ENCODE measurements at regions not wholly inside any gene's neighbourhood (a gene's known extent, or its start where the extent isn't known, plus 50 kb on each side); places are given as distances from the start of the nearest gene placed in this dataset.

GRCh38 chr6:168890981-168891365, 362.7 kb downstream of the THBS2 start:
- DNase-seq (ENCODE audit: low spot score) (no peak), ATAC-seq (ENCODE audit: insufficient number of reproducible peaks, low FRiP score, low read depth) (no peak)
- H3K27me3 ChIP-seq (replicated peaks; ENCODE audit: insufficient read depth), result no peaks in the 10 kb centered on the region
- no peak for TF ChIP-seq CTCF (IDR thresholded peaks at IDR 0.05)
- no peak overlapping the region for H3K4me3 ChIP-seq
- no peak overlapping the region for H3K27ac ChIP-seq
- H3K36me3 ChIP-seq, result no peaks in the 10 kb centered on the region
- no peaks in the 10 kb centered on the region for H3K4me1 ChIP-seq (ENCODE audit: control insufficient read depth in 1 of 2, low read depth in 2 of 2)
- no peaks in the 10 kb centered on the region for H3K9me3 ChIP-seq

GRCh38 chr6:168890306-168890980, 363.2 kb downstream of the THBS2 start:
- no peak overlapping the region for H3K4me3 ChIP-seq
- no peak for TF ChIP-seq CTCF (IDR thresholded peaks at IDR 0.05)
- no peaks in the 10 kb centered on the region for H3K4me1 ChIP-seq (ENCODE audit: control insufficient read depth in 1 of 2, low read depth in 2 of 2)
- ATAC-seq (ENCODE audit: insufficient number of reproducible peaks, low FRiP score, low read depth) (no peak), DNase-seq (ENCODE audit: low spot score) (no peak)
- H3K36me3 ChIP-seq, result no peaks in the 10 kb centered on the region
- H3K27ac ChIP-seq, result no peak overlapping the region
- H3K9me3 ChIP-seq, result no peaks in the 10 kb centered on the region
- H3K27me3 ChIP-seq (replicated peaks; ENCODE audit: insufficient read depth), result no peaks in the 10 kb centered on the region

GRCh38 chr6:168888786-168889345, 364.8 kb downstream of the THBS2 start:
- ATAC-seq (ENCODE audit: insufficient number of reproducible peaks, low FRiP score, low read depth) (no peak), DNase-seq (ENCODE audit: low spot score) (no peak)
- Histone ChIP-seq H3K9me3 (no peaks in the 10 kb centered on the region), H3K36me3 (no peaks in the 10 kb centered on the region), H3K27ac (no peak overlapping the region), H3K4me1 (ENCODE audit: control insufficient read depth in 1 of 2, low read depth in 2 of 2) (no peaks in the 10 kb centered on the region), H3K27me3 (replicated peaks; ENCODE audit: insufficient read depth) (no peaks in the 10 kb centered on the region), H3K4me3 (no peak overlapping the region)
- TF ChIP-seq CTCF (IDR thresholded peaks at IDR 0.05), result no peak

GRCh38 chr6:168888102-168888501, 365.5 kb downstream of the THBS2 start:
- ATAC-seq (ENCODE audit: insufficient number of reproducible peaks, low FRiP score, low read depth) (no peak), DNase-seq (ENCODE audit: low spot score) (no peak)
- Histone ChIP-seq H3K27ac (no peak overlapping the region), H3K36me3 (no peaks in the 10 kb centered on the region), H3K27me3 (replicated peaks; ENCODE audit: insufficient read depth) (no peaks in the 10 kb centered on the region), H3K4me1 (ENCODE audit: control insufficient read depth in 1 of 2, low read depth in 2 of 2) (no peaks in the 10 kb centered on the region), H3K9me3 (no peaks in the 10 kb centered on the region), H3K4me3 (no peak overlapping the region)
- no peak for TF ChIP-seq CTCF (IDR thresholded peaks at IDR 0.05)

GRCh38 chr6:168887621-168888020, 366.0 kb downstream of the THBS2 start:
- no peaks in the 10 kb centered on the region for H3K4me1 ChIP-seq (ENCODE audit: control insufficient read depth in 1 of 2, low read depth in 2 of 2)
- DNase-seq (ENCODE audit: low spot score) (no peak), ATAC-seq (ENCODE audit: insufficient number of reproducible peaks, low FRiP score, low read depth) (no peak)
- no peaks in the 10 kb centered on the region for H3K27me3 ChIP-seq (replicated peaks; ENCODE audit: insufficient read depth)
- no peak overlapping the region for H3K4me3 ChIP-seq
- no peak for TF ChIP-seq CTCF (IDR thresholded peaks at IDR 0.05)
- no peaks in the 10 kb centered on the region for H3K9me3 ChIP-seq
- H3K27ac ChIP-seq, result no peak overlapping the region
- H3K36me3 ChIP-seq, result no peaks in the 10 kb centered on the region

Data from thoracic aorta (tissue), 2 donors.